Inflammatory macrophage (primary cell): ENCODE measurements at regions not wholly inside any gene's neighbourhood (a gene's known extent, or its start where the extent isn't known, plus 50 kb on each side); places are given as distances from the start of the nearest gene placed in this dataset.
A peak's percentile ranks its signal among the peaks of the same experiment; 100 is the strongest.
"Not testable (repeated sequence)": the region's sequence is repeated elsewhere in the genome, so short reads cannot be mapped to it uniquely, and the experiment has no call there.

ENCODE experiments used
- DNase-seq, 2 donors: peaks; one replicate each; pipeline ENCODE4 v3.0.0-alpha.2; 2020 to 2022

DNA sequence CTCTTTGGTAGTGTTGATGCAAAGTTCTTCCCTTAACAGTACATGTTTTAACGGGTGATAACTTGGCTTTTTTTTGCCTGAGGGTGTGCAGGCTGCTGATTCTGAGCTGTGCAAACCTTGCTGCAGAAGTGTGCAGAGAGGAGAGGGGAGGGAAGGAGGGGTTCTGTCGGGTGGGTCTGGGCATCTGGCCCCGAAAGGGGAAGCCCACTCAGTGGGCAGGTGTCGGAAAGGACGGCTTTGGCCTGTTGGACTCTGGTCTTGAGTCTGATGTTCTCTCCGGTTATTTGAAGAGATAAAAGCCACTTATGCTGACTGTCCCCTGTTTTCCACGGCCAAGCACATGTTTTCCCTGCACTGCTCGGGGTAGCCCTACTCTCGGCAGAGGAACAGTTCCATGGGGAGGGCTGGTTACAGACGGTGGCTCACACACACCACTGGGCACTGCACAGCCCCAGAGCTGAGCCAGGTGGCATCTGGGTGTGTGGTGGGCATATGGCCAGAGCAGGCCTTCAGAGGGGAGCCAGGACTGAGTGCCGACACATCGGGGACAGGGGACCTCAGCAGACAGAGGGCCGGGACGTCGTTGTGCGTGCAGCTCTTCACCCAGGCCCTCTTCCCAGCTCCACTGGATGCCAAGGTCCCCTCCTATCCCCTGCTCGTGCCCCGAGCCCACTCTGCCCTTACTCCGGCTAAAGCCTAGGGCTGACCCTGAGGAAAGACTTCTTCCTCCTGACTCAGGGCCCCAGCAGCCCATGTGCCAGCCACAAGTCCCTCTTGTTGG, 93.2 kb downstream of the TEX29 start:
- DNase-seq, result no peak

DNA sequence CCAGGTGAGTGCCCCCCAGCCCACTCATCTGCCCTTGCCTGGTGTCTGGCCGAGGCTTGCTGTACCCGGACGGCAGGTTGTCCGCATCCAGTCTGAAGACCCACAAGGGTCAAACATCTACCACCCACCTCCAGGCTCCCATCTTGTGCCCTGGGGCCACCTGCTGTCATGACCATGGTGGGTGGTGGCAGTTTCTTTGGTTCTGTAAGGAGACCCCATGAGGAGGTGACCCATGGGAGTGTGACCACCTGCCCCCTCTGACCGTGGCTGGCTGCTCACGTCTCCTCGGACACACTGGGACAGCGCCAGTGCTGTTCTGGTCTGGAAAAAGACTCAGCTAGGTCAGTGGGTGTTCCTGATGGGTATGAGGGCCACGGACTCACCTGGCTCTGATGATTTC, 93.9 kb downstream of the TEX29 start:
- DNase-seq, result no peak

DNA sequence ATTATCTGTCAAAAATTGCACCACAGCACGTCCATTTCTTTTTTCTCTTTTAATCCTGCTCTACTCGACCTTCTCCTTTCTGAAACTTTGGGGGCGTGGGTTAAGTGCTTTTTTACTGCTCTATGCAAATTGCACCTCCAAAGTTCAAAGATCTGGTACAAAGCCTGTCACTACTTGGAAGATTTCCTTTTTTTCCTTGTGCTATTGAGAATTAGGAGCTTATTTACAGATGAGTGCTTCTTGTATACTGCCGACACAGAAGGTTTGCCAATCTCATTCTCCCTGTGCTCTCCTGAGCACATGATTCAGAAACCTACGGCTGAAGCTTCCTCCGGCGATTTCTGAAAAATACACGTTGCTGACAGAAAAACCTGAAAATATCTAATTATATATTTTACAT, 94.8 kb downstream of the TEX29 start:
- no peak for DNase-seq

DNA sequence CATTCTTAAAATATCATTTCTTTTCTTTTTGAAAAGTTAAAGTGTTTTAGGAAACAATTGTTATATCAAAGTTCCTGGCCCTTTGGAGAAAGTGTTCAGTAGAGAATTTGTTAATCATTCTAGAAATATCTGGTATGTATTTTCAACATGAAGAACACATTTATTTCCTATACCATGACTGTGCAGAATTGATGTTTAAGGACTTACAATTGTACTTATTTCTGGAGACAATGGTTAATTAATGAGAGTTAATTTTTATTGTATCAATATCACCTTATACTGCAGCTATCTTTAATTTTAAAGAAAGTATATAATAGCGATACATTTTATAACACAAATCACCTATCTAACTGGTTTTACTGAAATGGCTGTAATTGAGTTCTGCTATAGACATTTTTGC, 95.3 kb downstream of the TEX29 start:
- DNase-seq, result no peak

DNA sequence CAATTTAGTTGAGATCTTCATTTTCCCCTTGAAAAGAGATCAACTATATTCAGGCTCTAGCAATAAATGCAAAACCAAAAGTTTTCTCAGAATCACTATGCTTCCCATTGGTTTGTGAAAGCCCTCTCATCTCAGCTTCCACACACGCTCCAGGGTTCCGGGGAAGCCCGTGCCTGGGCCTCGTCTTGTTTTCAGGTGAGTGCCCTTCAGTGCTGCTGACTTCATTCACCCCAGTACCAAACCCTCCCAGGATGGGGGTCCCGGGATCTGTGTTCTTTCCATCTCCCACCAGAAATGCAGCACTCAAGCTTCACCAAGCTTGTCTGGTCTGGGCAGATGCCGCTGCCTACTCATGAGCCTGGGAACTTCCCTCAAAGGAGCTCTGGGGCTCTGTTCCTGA, 97.7 kb downstream of the TEX29 start:
- no peak for DNase-seq

DNA sequence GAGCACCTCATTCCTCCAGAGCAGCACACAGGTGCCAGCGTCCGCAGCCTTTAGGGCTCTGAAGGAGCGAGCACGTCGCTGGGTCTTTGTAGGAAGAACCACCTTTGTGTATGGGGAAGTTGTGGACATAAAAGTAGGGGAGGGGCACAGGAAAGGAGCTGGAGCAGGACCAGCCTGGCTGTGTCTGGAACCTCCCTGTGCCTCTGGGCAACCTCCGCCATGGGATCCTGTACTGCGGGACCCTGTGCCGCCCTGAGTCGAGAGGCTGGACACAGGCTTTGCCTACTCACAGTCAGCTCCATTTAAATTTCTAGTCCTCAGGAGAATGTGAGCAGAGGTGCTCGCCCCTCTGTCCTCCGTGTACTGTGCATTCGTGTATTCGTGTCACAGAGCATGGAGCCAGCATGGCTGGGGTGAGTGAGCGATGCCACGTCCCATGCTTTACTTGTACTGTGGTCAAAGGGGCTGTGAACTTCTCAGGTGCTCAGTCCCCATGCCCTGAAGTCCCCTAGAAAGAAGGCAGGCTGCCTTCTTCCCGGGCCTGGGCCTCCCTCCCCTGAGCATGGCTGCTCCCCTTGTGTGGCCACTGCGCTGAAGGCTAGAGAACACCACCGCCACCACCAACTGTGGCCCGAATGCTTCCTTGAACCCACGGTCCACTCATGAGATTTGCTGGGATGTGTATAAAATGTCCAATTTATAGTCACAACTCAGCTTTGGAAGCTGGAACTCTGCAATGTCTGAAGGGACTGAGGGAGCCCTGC, 99.9 kb downstream of the TEX29 start:
- no peak for DNase-seq

DNA sequence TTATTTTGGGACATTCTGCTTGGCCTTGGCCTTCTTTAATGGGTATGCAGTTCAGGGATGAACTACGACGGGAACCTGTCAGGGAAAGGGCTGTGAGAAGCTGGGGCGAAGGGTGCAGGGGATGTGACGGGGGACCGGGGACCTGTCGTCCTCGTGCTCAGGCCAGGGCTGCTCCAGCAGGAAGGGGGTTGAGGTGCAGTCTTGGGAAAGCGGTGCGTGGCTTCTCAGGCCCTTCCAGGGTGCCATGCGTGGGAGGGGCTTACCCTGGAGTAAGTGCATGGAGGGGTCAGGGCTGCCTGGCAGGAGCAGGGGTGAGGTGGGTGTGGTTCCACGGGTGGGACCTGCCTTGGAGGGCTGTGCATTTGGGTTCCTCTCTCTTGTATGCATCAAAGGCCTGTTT, 100.8 kb downstream of the TEX29 start:
- DNase-seq, result no peak

DNA sequence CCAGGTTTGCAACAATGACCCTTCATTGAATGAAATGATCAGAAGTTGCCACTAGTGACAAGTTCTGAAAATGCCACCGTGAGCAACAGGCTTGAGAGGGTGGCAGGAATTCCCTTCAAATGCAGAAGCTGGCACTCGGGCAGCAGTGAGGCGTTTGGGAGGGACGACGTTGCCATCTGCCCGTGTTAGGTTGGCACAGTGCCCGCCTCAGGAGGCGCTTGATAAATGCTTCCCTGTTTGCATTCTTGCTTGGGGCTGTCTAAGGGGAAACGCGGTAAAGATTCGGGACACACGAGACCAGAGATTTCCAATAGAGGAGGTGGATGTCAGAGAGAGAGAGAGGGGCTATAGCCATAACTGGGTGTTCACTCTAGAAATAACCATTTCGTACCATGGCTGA, 101.9 kb downstream of the TEX29 start:
- no peak for DNase-seq

DNA sequence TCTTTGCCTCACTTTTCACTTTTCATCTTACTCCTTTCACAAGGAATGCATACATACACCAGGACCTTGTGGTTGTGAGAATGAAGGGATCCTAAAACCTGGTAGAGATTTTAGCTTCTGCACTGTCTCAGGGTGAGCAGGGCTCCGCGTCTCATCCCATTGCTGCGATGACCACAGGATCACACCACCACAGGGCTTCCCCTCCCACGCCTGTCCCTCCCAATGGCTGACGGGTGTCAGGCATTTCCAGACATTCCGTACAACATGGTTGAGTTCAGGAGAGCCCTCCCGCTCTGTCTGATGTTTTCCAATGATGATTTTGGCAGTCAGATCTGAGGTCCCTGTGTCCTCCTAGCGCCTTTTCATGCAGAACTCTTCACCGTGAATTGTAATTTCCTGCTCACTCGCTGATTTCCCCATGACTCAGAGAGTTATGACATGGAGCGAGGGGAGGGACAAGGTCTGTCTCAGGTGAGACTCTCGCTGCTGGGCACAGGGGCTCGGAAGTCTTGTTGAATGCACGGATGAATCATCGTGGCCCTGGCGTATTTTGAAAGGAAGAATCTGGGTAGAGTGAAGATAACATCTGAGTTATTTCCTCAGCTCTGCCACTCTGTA, 102.8 kb downstream of the TEX29 start:
- no peak for DNase-seq

DNA sequence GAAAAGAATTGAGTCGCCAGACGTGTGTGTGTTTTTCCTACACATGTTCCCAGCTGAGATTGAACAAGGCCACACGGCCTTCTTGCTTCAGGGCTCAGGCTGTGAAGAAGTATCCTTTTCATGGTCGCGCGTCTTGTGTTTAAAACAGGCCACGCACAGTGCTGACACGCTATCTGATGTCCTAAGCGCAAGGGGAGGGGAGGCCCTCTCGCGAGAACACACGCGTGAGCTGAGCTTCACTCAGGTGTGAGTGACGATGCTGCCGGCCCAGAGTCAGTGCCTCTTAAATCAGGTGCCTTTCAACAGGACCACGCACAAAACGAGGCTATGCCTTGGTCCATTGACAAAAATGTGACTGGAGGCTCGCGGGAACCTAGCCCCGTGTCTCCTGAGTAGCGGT, 103.7 kb downstream of the TEX29 start:
- DNase-seq, result no peak

DNA sequence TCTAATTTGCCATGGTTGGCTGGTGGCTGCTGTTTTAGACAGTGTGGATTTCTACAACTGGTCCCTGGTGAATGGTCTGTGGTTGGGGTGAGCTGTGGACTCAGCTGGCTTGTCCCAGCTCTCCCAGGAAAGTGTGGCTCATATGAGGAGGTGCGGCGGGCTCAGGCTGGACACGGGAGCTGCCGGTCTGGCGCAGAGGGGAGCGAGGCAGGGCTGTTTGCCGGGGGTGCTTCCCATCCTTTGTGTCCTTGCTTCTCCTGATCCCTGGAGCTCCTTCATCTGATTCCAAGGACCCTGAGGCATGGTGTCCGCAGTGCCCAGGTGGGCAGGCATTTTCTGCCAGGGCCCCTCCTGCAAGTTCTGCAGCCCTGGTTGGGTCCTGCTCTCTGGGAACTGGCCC, 104.9 kb downstream of the TEX29 start:
- DNase-seq, result no peak

DNA sequence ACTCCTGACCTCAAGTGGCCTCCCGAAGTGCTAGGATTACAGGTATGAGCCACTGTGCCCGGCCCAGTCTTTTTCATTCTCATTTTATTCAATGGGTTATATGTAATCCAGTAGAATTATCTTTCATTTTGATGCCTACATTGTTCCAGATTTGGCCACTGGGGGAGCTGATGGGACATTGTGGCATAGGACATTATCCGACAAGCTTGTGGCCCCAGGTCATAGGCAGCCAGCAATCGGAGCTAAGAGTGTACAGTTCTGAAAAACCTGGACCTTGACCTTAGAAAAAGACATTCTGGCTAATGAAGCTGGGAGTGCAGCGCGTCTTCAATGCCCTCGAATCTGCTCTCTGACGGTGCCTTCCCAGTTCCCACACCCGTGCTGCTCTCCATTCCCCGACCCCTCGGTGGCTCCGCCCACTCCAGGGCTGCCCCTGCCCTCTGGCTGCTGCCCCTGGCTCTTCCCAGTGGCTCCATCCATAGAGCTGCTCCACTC, 108.7 kb downstream of the TEX29 start:
- peak; percentile 26 to 36 for DNase-seq

DNA sequence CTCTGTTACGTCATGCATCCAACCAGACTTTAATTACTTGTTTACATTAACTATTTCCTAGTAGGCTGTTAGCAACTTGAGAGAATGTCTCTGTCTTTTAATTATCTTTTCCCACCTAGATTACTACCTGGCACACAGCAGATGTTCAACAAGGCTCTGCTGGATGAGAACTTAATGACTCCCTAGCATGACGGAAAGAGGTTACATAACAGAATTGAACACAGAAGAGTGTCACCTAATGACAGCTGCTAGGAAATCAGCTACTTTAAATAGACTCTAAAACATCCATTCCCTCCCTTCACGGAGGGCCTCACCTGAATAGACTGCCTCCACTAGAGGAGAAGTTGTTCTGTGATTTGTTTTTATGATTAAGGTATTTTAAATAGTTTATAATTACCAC, 110.8 kb downstream of the TEX29 start:
- no peak for DNase-seq

DNA sequence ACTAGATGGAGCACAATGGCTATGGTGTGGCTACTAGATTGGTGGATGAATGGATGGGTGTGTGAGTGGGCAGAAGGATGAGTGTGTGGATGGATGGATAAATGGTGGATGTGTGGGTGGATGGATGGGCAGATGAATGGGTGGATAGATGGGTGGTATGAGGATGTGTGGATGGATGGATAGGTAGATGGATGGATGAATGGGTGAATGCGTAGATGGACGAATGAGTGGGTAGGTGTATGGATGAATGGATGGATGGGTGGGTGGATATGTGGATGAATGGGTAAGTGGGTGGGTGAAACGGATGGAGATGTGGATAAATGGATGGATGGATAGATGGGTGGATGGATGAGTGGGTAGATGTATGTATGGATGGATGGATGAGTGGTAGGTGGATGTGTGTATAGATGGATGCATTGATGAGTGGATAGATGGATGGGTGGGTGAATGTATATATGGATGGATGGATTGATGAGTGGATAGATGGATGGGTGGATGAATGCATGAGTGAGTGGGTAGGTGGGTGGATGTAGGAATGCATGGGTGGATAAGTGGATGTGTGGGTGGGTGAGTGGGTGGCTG, 114.2 kb downstream of the TEX29 start:
- no peak for DNase-seq

DNA sequence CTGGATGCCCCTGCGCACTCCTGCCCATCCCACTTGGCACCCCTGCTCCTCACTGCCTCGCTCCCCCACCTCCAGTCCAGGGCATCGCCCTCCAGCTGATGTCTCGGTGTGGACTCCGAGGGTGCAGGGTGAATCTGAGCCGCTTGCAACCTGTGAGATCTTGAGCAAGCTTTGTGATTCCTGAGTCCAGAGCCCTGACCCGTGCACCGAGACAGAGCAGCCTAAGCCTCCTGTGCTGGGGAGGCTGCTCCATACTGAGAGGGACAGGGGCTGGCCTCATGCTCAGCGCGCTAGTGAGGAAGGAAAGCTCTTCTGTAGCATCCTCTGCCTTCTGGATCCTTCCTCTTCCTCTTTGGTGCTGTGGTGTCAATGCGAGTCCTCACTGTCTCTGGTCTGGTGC, 116.0 kb downstream of the TEX29 start:
- DNase-seq, result no peak

DNA sequence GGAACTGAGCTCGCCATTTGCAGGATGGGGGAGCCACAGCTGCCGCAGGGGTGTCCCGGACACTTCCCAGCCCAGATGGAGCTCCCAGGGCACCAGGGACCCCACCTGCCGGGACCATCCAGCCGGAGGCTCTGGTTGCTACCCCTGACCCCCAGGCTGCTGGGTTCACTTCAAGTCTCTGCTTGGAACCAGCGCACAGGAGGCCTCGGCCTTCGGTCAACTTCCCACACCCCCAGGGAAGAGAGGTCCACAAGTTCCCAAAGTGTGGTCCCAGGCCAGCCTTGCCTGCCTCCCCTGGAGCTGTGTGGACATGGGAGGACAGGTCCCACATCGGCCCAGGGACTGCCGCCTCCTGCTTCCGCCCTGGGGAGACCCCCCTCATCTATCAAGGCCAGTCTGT, 117.0 kb downstream of the TEX29 start:
- DNase-seq, result no peak

DNA sequence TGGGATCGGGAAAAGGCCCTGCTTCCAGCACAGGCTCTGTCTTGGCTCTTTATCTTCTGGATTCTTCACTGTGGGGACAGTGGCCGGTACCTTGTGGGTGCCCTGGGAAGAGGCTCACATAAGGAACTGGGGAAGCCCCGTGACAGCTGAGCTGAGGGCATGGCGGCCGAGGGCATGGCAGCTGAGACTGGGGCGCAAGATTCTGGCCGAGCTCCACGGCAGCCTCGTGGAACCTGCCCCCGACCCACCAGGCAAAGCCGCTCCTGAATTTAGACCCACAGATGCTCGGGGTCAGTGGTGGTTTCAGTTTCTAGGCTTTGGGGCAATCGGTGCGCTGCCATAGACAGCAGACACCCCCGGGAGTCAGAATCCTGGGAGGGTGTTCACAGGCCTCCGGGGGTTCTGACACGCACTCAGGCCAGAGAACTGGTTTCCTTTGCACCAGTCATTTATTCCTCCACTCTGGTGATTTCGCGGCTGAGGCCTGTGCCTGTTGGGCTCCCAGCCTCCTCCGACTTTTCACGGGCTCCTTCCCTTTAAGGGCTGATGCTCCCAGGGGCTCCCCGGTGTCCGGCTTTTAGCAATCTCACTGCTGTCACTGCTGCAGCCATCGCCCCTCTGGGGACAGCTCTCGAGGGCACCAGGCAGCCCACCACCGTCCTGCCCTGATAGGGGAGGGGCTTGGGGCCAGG, 117.6 kb downstream of the TEX29 start:
- DNase-seq, result no peak

DNA sequence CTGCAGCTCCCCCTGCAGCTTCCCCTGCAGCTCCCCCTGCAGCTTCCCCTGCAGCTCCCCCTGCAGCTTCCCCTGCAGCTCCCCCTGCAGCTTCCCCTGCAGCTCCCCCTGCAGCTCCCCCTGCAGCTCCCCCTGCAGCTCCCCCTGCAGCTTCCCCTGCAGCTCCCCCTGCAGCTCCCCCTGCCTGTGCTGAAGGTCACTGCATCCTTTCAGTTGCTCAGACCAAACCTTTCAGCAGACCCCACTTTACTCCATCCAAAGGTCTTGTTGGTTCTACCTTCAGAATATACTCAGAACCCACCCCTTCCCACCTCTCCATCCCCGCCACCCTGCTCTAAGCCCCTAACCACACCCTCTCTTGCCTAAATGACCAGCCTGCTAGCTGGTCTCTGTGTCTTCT, 120.0 kb downstream of the TEX29 start:
- not testable (repeated sequence) for DNase-seq

DNA sequence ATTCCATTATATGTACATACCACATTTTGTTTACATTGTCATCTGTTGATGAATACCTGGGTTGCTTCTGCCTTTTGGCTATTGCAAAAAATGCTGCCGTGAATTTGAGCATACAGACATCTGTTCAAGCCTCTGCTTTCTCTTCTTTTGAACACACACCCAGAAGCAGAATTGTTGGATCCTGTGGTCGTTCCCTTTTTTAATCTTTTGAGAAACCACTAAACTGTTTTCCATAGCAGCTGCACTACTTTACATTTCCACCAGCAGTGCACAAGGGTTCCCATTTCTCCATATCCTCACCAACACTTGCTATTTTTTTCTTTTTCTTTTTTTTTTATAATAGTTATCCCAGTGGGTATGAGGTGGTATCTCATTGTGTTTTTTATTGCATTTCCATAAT, 123.5 kb downstream of the TEX29 start:
- DNase-seq, result no peak

DNA sequence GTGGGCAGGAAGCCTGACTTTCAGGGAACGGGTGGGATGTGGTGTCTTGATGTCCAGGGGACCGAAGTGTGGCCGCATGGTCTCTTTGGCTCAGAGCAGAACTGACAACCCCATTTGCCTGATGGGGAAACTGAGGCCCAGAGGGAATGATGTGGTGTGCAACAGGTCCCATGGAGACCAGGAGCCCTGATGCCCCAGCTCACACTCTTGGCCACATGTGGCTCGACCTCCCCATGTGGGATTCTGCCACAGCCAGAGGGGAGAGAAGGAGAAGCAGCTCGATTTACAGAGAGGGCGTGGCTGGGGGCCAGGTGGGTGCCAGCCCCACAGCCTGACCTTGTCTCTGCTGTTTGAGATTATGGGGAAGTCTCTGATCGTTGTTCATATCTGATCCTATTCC, 128.1 kb downstream of the TEX29 start:
- no peak for DNase-seq

DNA sequence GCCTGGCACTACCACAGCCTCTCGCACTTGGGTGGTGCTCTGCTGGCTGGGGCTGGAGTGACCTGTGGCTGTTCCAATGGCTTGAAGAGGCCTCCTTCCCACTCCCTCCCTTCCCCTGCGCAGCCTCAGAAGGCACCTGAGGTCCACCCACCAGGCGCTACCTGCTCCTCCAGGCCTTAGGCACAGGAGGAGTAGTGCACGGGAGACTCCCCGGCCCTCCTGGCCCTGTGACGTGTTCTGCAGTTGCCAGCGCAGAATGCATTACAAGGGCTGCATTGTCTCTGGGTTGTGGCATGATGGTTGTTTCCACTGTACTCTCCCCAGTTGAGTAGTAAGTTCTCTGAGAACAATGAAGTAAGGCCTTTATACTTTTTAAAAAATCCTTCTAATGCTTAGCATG, 128.6 kb downstream of the TEX29 start:
- no peak for DNase-seq

DNA sequence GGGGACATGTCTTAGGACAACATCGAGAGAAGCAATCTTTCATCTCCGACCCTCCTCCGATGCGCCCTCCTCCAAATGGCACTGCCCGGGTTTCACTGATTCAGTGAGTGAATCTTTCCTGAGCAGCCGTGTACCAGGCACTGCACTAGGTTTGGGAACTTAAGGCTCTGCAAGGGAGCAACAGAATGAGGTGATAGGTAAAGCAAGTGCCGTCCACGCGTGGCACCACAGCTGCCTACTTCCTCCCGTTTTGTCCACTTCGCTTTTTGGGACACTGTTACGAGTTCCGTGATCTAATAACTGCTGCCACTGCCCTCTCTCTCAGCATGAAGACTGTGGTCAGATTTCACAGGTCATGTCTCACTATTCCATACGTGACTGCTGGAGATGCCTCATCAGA, 131.0 kb downstream of the TEX29 start:
- no peak for DNase-seq
